ENCODE measurements at regions not wholly inside any gene's neighbourhood (a gene's known extent, or its start where the extent isn't known, plus 50 kb on each side); places are given as distances from the start of the nearest gene placed in this dataset.

GRCh38 chr2:37838541-37839167, 86.4 kb upstream of the RMDN2 start (continued):
- no peak for TF ChIP-seq SP1 (IDR thresholded peaks at IDR 0.05; ENCODE audit: low read depth)
- TF ChIP-seq SIN3A (IDR thresholded peaks at IDR 0.05; ENCODE audit: low read depth) = no peak
- TF ChIP-seq POLR2A (IDR thresholded peaks at IDR 0.05; ENCODE audit: borderline replicate concordance, extremely low read depth, insufficient read depth, insufficient read length) = no peak
- TF ChIP-seq CBX3 (IDR thresholded peaks at IDR 0.05; ENCODE audit: low read depth) = no peak
- no peak for TF ChIP-seq TCF7L2 (IDR thresholded peaks at IDR 0.05; ENCODE audit: borderline replicate concordance, extremely low read depth, insufficient read depth, insufficient read length)
- TF ChIP-seq ZFX (IDR thresholded peaks at IDR 0.05) = no peak
- no peak for TF ChIP-seq FOSL1 (IDR thresholded peaks at IDR 0.05; ENCODE audit: low read depth)

DNA sequence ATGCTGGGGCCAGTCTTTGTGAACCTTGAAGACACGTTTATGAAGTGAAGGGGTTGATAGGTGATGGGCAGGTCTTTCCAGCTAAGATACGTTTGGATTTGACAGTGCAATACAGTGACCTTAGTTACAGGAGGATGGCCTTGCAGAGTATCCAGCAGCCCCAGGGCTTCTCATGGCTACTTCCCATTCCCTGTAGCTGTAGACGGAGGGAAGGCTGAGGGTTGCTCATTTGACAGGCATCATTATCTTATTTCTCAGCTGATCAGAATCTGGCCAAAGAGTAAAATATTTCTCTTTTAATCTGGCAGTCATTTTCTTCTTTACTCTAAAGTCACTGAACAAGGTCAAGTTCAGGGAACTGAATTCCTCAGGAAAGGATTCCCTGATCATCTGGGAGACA, 85.1 kb upstream of the RMDN2 start:
- ATAC-seq = no peak
- Histone ChIP-seq H4K20me1 (ENCODE audit: insufficient read depth) (no peaks in the 10 kb centered on the region), H3K9me2 (ENCODE audit: insufficient read depth) (no peaks in the 10 kb centered on the region), H3K36me3 (ENCODE audit: control insufficient read depth in 1 of 2, insufficient read depth in 2 of 2, low read length in 2 of 2) (no peaks in the 10 kb centered on the region), H3K4me2 (ENCODE audit: low read length) (no peak overlapping the region), H2AFZ (ENCODE audit: low read depth, low read length, poor library complexity, severe bottlenecking) (no peak overlapping the region), H3K4me3 (replicated peaks in 1 of 2; ENCODE audit: low read depth in 1 of 2, low read length in 2 of 2) (no peak overlapping the region), H3K4me1 (ENCODE audit: control insufficient read depth in 1 of 2, insufficient read depth in 2 of 2, low read length in 2 of 2) (no peaks in the 10 kb centered on the region), H3K27ac (ENCODE audit: low read depth, low read length) (no peak overlapping the region), H3K9ac (ENCODE audit: low read length) (no peak overlapping the region), H3K27me3 (ENCODE audit: insufficient read depth, low read length) (no peaks in the 10 kb centered on the region), H3K9me3 (ENCODE audit: control insufficient read depth in 1 of 2, insufficient read depth in 1 of 2, low read depth in 1 of 2, low read length in 2 of 2) (no peaks in the 10 kb centered on the region), H3K79me2 (ENCODE audit: insufficient read depth, low read length) (no peaks in the 10 kb centered on the region)
- no peak for DNase-seq (ENCODE audit: low read depth, low spot score)
- RAD21 ChIA-PET (ENCODE audit: low non-redundant PET in 1 of 2, low total read pairs in 2 of 2, uncharacterized antibody in 2 of 2, unreplicated experiment in 2 of 2) = no interaction called here
- POLR2A ChIA-PET = no interaction called here
- TF ChIP-seq, protein P1, sequence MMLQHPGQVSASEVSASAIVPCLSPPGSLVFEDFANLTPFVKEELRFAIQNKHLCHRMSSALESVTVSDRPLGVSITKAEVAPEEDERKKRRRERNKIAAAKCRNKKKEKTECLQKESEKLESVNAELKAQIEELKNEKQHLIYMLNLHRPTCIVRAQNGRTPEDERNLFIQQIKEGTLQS (IDR thresholded peaks at IDR 0.05) = no peak
- TF ChIP-seq ELF1 (IDR thresholded peaks at IDR 0.05; ENCODE audit: borderline replicate concordance, low read depth) = no peak
- TF ChIP-seq YY1 (IDR thresholded peaks at IDR 0.05; ENCODE audit: extremely low read depth, insufficient replicate concordance, low read depth, low read length) = no peak
- TF ChIP-seq JUND (IDR thresholded peaks at IDR 0.05) = no peak
- no peak for TF ChIP-seq RAD21 (IDR thresholded peaks at IDR 0.05; ENCODE audit: low read depth)
- TF ChIP-seq SIN3A (IDR thresholded peaks at IDR 0.05; ENCODE audit: low read depth) = no peak
- no peak for TF ChIP-seq ZNF274 (IDR thresholded peaks at IDR 0.05; ENCODE audit: low read depth, low read length)
- no peak for TF ChIP-seq FOSL1 (IDR thresholded peaks at IDR 0.05; ENCODE audit: low read depth)
- TF ChIP-seq CTCF (IDR thresholded peaks at IDR 0.05 in 2 of 3, conservative IDR thresholded peaks at IDR 0.05 in 1 of 3; ENCODE audit: borderline replicate concordance in 1 of 3, insufficient read depth in 1 of 3, low read depth in 2 of 3, low read length in 2 of 3) = no peak
- TF ChIP-seq EZH2phosphoT487 (IDR thresholded peaks at IDR 0.05; ENCODE audit: borderline replicate concordance) = no peak
- no peak for TF ChIP-seq TCF7L2 (IDR thresholded peaks at IDR 0.05; ENCODE audit: borderline replicate concordance, extremely low read depth, insufficient read depth, insufficient read length)
- no peak for TF ChIP-seq CBX3 (IDR thresholded peaks at IDR 0.05; ENCODE audit: low read depth)
- no peak for TF ChIP-seq POLR2A (IDR thresholded peaks at IDR 0.05; ENCODE audit: borderline replicate concordance, extremely low read depth, insufficient read depth, insufficient read length)
- no peak for TF ChIP-seq EGR1 (IDR thresholded peaks at IDR 0.05; ENCODE audit: low read depth)
- no peak for TF ChIP-seq SP1 (IDR thresholded peaks at IDR 0.05; ENCODE audit: low read depth)
- TF ChIP-seq ZFX (IDR thresholded peaks at IDR 0.05) = no peak
- TF ChIP-seq POLR2AphosphoS5 (IDR thresholded peaks at IDR 0.05; ENCODE audit: low read depth, low read length) = no peak
- TF ChIP-seq SRF (IDR thresholded peaks at IDR 0.05; ENCODE audit: low read depth) = no peak
- BruUV-seq (replicated peaks) = no TSS peak
- intact Hi-C loops (cut with micrococcal nuclease) = no loop called here
- CTCF ChIA-PET = interaction anchor here (1.7 to 1.8 kb wide), 2 partner anchors 8 to 444 kb away, joined by 5 to 6 read pairs; no protein-coding TSS in a partner anchor

All from HCT116 (cell line).